Right lobe of liver (tissue), 6 donors: ENCODE measurements at regions not wholly inside any gene's neighbourhood (a gene's known extent, or its start where the extent isn't known, plus 50 kb on each side); places are given as distances from the start of the nearest gene placed in this dataset.
A peak's percentile ranks its signal among the peaks of the same experiment; 100 is the strongest.

Experiments
- ATAC-seq, 4 donors: fragments of 200-7000 bp; cut with Tn5 transposase; one replicate each; pipeline ENCODE4 v1.9.1; 2020; ENCODE audit warnings: mild to moderate bottlenecking in 4 of 4, moderate library complexity in 4 of 4
- DNase-seq, 3 donors: peaks; one replicate each; pipeline ENCODE4 v3.0.0-alpha.2; 2020
- H3K27ac ChIP-seq, 3 donors: fragments of 200-600 bp; one replicate each; pipeline ENCODE4 v1.8.0; 2022
- H3K27me3 ChIP-seq, 2 donors: fragments of 200-600 bp; one replicate each; pipeline ENCODE4 v1.8.0; 2022
- H3K36me3 ChIP-seq, 4 donors: fragments of 200-600 bp; sonication (generic) in 1 of 4; one replicate each; pipeline versions ENCODE4 v1.5.1 to v1.8.0; 2017 to 2022; ENCODE audit warnings: control low read depth in 1 of 4
- H3K4me1 ChIP-seq, 4 donors: fragments of 200-600 bp; sonication (generic) in 1 of 4; one replicate each; pipeline versions ENCODE4 v1.5.1 to v1.8.0; 2017 to 2022; ENCODE audit warnings: control low read depth in 1 of 4
- H3K4me3 ChIP-seq, 3 donors: fragments of 200-600 bp; one replicate each; pipeline ENCODE4 v1.8.0; 2022
- H3K9me3 ChIP-seq, 4 donors: fragments of 200-600 bp; sonication (generic) in 1 of 4; one replicate each; pipeline versions ENCODE4 v1.5.1 to v1.8.0; 2017 to 2022; ENCODE audit warnings: control low read depth in 1 of 4
- CTCF ChIP-seq, 4 donors: fragments of 200-600 bp in 3 of 4; fragments of 450-650 bp in 1 of 4; IDR thresholded peaks; one replicate each; pipeline versions ENCODE4 v1.5.1 to v1.8.0; 2016 to 2022; ENCODE audit warnings: antibody characterized with exemption in 4 of 4, mild to moderate bottlenecking in 2 of 4
- POLR2A ChIP-seq: fragments of 450-650 bp; IDR thresholded peaks from one replicate; pipeline ENCODE4 v1.6.1; 2017; ENCODE audit warnings: antibody characterized with exemption, mild to moderate bottlenecking
- WGBS: methylation state at CpG from one replicate; pipeline ENCODE4 v1.1.6; 2018; ENCODE audit warnings: low coverage, low lambda C conversion rate; ENCODE audit not compliant: insufficient coverage; ENCODE audit errors: missing lambda C conversion rate; 5-methylcytosine and 5-hydroxymethylcytosine counted together
- intact Hi-C, 2 donors: fragments of 100-400 bp; cut with DNase I; formaldehyde crosslinking; loops; one replicate each; pipeline versions ENCODE4 v1.11.2 to v1.14.1; 2022
- donor health status: DM: no; HTN: yes; CAD: no.
- donor health status: DM: no; HTN: no; CAD: no.
- donor health status: DM: no; HTN: no; CAD: no.
- donor health status: DM: no; HTN: yes; CAD: no.
- donor health status: DM: no; HTN: yes; CAD: no.

GRCh38 chr11:103530257-103530656 is 421.0 kb downstream of the DYNC2H1 start:
- no peak for DNase-seq
- intact Hi-C loops, result no loop called here
- Histone ChIP-seq H3K27me3 (no peaks in the 10 kb centered on the region), H3K36me3 (no peaks in the 10 kb centered on the region), H3K27ac (no peak overlapping the region), H3K4me1 (no peaks in the 10 kb centered on the region), H3K9me3 (no peaks in the 10 kb centered on the region), H3K4me3 (no peak overlapping the region)
- TF ChIP-seq CTCF (IDR thresholded peaks at IDR 0.05), result no peak
- TF ChIP-seq POLR2A, result no peak
- no peak for ATAC-seq
- WGBS, result 74% methylated on average over 4 of the region's 4 CpGs

DNA sequence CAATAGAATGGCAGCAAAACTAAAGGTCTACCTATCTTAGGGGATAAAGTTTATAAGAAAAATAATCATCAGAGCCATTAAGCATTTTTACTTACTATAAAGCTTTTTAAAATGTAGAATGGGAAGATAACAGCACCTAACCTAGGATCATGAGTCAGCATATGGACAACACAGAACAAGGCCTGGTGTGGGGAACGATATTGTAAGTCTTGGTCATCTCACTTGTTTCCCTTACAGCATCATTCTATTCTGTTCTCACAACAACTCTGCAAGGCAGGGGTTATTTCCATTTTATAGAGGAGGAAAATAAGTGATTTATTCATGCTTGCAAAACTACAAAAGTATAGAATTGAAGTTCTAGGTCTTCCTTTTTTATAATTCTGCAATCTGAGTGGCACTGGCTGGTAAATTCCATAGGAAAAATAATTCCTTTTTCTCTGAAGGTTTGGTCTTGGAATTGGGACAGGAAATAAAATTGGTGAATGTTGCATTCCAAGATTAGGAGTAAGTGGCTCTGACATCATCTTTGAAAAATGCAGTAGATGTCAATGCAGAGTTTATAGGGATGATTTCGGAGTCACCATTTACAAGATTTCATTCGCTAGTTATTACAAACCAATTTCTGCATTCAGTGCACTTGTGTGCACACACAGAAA is 423.0 kb downstream of the DYNC2H1 start:
- no peak for TF ChIP-seq POLR2A
- Histone ChIP-seq H3K4me1 (no peaks in the 10 kb centered on the region), H3K9me3 (no peaks in the 10 kb centered on the region), H3K27ac (no peak overlapping the region), H3K36me3 (no peaks in the 10 kb centered on the region), H3K4me3 (no peak overlapping the region), H3K27me3 (no peaks in the 10 kb centered on the region)
- DNase-seq (no peak), ATAC-seq (no peak)
- intact Hi-C loops, result no loop called here
- 65% methylated on average over 3 of the region's 3 CpGs for WGBS

DNA sequence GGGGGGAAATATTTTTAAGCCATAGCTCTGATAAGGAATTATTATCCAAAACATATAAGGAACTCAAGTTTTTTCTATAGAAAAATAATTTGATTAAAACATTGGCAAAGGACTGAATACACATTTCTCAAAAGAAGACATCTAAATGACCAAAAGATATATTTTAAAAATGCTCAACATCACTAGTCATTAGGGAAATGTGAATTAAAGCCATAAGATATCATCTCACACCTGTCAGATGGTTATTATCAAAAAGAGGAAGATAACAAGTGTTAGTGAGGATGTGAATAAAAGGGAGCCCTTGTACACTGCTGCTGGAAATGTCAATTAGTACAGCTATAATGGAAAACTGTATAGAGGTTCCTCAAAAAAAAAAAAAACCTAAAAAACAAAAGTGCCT is 425.0 kb downstream of the DYNC2H1 start:
- ATAC-seq (no peak), DNase-seq (no peak)
- Histone ChIP-seq H3K27ac (no peak overlapping the region), H3K27me3 (no peaks in the 10 kb centered on the region), H3K4me1 (no peaks in the 10 kb centered on the region), H3K4me3 (no peak overlapping the region), H3K36me3 (no peaks in the 10 kb centered on the region), H3K9me3 (no peaks in the 10 kb centered on the region)
- intact Hi-C loops, result no loop called here
- TF ChIP-seq CTCF (IDR thresholded peaks at IDR 0.05) (no peak), POLR2A (no peak)

DNA sequence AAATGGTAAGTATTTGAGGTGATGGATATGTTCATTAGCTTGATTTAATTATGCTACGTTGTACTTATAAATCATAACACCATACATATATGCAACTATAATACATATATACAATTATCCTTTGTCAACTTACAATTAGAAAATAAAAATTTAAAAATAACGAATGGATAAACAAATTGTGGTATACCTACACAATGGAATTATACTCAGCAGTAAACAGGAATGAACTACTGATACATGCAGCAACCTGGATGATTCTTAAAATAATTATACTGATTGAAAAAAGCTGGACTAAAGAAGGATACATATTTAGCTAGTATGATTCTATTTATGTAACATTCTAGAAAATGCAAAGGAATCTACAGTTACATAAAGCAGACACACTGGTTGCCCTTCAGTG is 425.7 kb downstream of the DYNC2H1 start:
- no peaks in the 10 kb centered on the region for H3K9me3 ChIP-seq
- no peaks in the 10 kb centered on the region for H3K27me3 ChIP-seq
- H3K4me3 ChIP-seq, result no peak overlapping the region
- whole genome bisulfite sequencing, result 51% methylated on average over 2 of the region's 2 CpGs
- H3K4me1 ChIP-seq, result no peaks in the 10 kb centered on the region
- H3K27ac ChIP-seq, result no peak overlapping the region
- no peak for ATAC-seq
- TF ChIP-seq CTCF (IDR thresholded peaks at IDR 0.05) (no peak), POLR2A (no peak)
- no peak for DNase-seq
- H3K36me3 ChIP-seq, result no peaks in the 10 kb centered on the region
- intact Hi-C loops, result no loop called here

- intact Hi-C loops, result no loop called here
- H3K36me3 ChIP-seq, result no peaks in the 10 kb centered on the region
- DNase-seq (no peak), ATAC-seq (peak; percentile 49 to 71 (median 56))
- 48% methylated on average over 9 of the region's 10 CpGs for WGBS
- no peaks in the 10 kb centered on the region for H3K27me3 ChIP-seq
- H3K4me3 ChIP-seq, result no peak overlapping the region
- H3K9me3 ChIP-seq, result no peaks in the 10 kb centered on the region
- no peaks in the 10 kb centered on the region for H3K4me1 ChIP-seq
- peak overlapping the region in 2 of 3 donors; percentile 15 to 16 for H3K27ac ChIP-seq
- TF ChIP-seq POLR2A (no peak), CTCF (IDR thresholded peaks at IDR 0.05) (no peak)
Observed at GRCh38 chr11:103536335-103536722, 427.1 kb downstream of the DYNC2H1 start.
